C4-2B (cell line): ENCODE measurements at regions not wholly inside any gene's neighbourhood (a gene's known extent, or its start where the extent isn't known, plus 50 kb on each side); places are given as distances from the start of the nearest gene placed in this dataset.

ENCODE experiments used
- CTCF ChIP-seq: fragments of 450-650 bp; conservative IDR thresholded peaks from 2 replicates; pipeline ENCODE4 v1.5.1; 2017; ENCODE audit warnings: mild to moderate bottlenecking
- ZFX ChIP-seq: fragments of 450-650 bp; IDR thresholded peaks from 2 replicates; pipeline ENCODE4 v1.6.1; 2017

GRCh38 chr1:195053478-195053877 lies 1554.8 kb downstream of the KCNT2 start:
- no peak for TF ChIP-seq CTCF
- no peak for TF ChIP-seq ZFX
